ENCODE measurements at regions not wholly inside any gene's neighbourhood (a gene's known extent, or its start where the extent isn't known, plus 50 kb on each side); places are given as distances from the start of the nearest gene placed in this dataset.

DNA sequence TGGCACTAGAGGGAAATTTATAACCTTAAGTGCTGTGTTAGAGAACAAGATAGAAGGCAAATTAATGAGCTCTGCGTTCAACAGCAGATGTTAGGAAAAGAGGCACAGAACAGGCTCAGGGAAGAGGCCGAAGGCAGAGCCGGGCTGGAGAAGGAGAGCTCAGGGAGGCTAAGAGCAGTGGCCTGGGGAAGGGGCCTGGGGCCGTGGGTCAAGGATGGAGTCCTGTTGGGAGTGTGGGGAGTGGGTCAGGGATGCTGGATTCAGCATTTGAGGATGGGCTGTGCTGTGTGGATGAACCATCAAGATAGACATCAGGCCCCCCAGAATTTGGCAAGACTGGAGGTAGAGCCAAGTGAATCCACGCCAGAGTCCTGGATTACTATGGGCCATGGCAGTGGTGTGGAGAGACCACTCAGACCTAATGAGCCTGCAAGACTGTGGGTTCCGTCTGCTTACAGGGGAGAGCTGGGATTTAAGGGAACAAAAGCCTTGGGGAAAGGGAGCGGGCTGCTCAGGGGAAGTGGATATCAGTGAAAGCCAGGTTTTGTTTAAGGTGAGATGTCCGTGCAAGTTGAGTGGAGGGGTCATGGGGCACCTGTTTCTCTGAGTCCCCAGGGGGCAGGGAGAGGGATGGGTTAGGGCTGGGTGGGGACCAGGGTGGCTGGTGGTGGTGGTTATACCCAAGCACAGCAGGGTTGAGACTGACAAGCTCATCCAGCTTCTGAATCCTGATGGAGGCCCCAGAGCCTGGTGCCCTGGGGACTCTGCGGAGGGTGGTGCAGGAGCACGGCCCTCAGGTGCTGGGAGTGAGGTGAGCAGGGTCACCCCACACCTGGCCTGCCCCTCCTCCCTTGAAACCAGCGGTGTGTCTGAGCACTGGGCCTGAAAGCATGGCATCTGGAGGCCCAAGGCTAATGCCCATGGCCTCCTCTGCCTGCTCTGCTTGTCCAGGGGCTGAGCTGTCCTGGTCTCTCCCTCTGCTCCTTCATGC lies 101.7 kb downstream of the BMS1 start:
- TF ChIP-seq, protein P1, sequence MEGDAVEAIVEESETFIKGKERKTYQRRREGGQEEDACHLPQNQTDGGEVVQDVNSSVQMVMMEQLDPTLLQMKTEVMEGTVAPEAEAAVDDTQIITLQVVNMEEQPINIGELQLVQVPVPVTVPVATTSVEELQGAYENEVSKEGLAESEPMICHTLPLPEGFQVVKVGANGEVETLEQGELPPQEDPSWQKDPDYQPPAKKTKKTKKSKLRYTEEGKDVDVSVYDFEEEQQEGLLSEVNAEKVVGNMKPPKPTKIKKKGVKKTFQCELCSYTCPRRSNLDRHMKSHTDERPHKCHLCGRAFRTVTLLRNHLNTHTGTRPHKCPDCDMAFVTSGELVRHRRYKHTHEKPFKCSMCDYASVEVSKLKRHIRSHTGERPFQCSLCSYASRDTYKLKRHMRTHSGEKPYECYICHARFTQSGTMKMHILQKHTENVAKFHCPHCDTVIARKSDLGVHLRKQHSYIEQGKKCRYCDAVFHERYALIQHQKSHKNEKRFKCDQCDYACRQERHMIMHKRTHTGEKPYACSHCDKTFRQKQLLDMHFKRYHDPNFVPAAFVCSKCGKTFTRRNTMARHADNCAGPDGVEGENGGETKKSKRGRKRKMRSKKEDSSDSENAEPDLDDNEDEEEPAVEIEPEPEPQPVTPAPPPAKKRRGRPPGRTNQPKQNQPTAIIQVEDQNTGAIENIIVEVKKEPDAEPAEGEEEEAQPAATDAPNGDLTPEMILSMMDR (IDR thresholded peaks at IDR 0.05), result no peak
- TF ChIP-seq ZFX (IDR thresholded peaks at IDR 0.05; ENCODE audit: borderline replicate concordance), result no peak
- H3K27ac ChIP-seq, result no peak overlapping the region

DNA sequence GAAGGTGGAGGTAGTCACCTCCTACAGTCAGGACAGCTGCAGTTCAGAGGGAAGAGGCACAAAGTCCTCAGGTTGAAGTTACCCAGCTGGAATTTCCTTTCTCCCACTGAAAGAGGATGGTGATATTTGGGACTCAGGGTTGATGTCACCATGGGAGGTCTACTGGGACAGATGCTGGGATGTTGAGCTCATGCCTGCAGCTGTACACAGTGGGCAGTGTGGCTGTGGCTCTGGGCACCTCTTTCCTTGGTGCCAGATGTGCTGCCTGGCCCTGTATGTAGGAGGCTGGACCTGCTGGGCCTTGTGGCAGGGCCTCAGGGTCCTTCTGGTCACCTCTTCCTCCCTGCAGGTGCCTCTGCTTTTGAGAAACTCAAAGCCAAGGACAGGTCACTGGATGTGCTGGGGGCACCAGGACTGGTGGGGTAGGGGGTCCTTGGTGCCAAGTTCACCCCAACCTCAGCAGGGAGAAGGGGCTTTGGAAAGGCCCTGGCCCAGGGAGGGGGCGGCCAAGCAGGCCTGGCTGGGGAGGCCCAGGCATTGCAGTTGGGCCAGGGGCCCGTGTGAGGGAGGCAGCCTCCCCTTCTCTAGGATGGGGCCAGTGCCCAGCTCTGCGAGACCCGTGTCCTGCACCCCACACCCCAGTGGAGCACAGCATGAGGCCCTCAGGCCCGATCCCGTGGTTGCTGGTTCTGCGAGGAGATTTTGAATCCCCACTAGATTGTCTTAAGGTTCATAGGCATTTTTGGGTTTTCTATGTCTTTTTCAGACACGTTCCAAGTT lies 103.1 kb downstream of the BMS1 start:
- H3K27ac ChIP-seq, result no peak overlapping the region
- TF ChIP-seq, protein P1 (IDR thresholded peaks at IDR 0.05), result no peak
- no peak for TF ChIP-seq ZFX (IDR thresholded peaks at IDR 0.05; ENCODE audit: borderline replicate concordance)

DNA sequence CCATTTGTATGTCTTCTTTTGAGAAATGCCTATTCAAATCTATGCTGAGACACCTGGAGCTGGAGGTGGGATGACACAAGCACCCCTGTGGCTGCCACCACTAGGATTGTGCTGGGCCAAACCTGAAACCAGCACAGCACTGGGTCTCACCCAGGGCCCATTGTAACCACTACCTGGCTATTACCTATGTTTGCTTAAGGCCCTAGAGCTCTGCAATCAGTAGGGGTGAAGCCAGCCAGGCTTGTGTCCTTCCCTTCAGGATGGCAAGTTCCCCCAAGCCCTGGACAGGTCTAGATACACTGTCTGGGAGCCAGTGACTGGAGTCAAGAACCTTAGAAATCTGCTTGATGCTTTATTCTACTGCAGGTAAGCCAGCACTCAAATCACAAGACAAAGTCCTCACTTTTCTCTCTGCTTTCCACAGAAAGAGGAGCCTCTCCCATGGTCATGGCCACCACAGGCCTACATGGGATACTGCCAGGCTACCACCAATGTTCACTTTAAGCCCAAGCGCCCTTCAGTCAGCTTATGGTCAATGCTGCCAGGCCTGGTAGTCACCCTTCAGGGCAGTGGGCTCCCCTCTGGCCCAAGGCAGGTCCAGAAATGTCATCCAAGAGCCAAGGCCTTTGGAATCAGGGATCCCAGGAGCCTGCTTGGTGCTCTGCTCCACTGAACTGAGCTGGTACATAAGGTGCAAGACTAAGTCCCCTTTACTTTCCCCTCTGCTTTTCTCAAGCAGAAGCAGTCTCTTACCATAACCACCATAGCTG lies 105.3 kb downstream of the BMS1 start:
- H3K27ac ChIP-seq, result no peak overlapping the region
- TF ChIP-seq ZFX (IDR thresholded peaks at IDR 0.05; ENCODE audit: borderline replicate concordance), result no peak
- TF ChIP-seq, protein P1 (IDR thresholded peaks at IDR 0.05), result no peak

DNA sequence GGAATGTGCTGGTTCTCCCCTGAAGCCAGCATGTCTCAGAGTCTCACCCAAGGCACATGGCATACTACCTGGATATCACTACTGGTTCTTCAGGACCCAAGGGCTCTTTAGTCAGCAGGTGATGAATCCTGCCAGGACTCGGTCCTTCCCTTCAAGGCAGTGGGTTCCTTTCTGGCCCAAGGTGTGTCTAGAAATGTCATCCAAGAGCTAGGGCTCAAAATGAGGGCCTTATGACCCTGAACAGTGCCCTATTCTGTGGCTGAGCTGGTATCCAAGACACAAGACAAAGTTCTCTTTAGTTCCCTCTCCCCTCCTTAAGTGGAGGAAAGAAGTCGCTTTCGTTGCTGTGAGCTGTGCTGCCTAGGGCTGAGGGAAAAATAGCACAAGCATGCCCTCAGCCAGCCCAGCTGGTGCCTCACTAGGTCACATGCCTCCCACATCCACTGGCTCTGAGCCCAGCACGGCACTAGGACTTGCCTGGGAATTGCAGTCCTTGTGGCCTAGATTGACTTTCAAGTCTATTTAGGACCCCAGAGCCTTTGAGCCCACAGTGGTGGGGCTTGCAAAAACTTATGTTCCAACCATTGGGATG lies 106.0 kb downstream of the BMS1 start:
- no peak overlapping the region for H3K27ac ChIP-seq
- no peak for TF ChIP-seq ZFX (IDR thresholded peaks at IDR 0.05; ENCODE audit: borderline replicate concordance)
- TF ChIP-seq, protein P1 (IDR thresholded peaks at IDR 0.05), result no peak

DNA sequence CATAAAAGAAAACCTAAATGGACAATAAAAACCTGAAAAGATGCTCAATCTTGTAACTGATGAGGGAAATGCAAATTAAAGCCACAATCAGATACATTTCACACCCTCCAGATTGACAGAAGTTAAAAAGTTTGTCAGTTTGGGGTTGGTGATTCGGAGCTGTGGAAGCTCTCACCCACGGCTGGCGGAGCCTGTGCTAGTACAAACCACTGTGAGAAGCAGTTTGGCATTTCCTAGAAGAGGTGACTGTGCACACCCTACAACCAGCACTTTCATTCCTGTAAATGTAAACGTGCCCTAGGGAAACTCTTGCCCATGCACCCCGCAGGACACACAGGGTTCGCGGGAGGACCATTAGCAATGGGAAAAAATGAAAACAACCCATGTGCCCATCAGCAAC lies 114.1 kb downstream of the BMS1 start:
- TF ChIP-seq ZFX (IDR thresholded peaks at IDR 0.05; ENCODE audit: borderline replicate concordance), result no peak
- TF ChIP-seq, protein P1 (IDR thresholded peaks at IDR 0.05), result no peak
- H3K27ac ChIP-seq, result no peak overlapping the region

DNA sequence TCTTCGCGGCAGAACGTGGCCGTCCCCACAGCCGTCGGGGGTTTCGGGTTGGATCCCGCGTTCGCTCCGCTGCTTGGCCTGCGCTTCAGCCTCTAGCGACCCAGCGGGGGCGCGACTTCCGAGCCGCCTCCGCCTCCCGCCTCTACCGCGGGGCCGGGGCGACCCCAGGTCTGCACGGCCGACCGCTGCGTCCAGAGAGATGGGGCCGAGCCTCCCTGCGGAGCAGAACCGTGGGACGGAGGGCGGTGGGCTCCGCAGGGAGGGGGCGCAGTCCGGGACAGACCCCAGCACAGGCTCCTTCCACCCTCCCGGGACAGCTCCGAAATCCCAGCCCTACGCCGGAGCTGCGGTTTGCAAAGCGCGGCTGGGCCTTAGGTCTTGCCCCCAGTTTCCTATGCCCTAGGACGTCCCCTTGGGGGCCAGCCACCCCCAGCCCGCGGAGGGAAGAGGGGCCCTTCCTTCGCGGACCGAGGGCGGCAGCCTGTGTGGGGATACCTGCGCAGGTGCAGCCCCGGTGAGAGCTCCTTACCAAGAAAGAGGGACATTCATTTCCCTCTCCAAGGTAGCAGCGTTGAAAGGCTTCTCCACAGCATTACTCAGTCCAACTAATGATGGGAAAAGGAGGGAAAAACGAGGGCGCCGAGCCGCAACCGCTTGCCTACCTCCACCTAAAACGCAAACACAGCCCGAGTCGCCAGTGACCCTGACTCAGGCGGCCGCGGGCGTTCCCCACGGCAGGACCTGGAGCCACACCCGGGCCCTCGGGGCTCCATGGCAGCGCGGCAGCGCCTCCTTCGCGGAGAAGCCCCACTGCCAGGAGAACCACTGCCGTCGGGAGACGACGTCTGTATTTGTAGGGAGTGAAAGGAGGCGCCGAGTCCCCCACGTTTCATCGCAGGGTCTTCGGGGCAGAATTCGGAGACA lies 115.7 kb downstream of the BMS1 start:
- no peak overlapping the region for H3K27ac ChIP-seq

More for the DNA sequence above, 115.7 kb downstream of the BMS1 start:
- TF ChIP-seq, protein P1 (IDR thresholded peaks at IDR 0.05), result no peak
- TF ChIP-seq ZFX (IDR thresholded peaks at IDR 0.05; ENCODE audit: borderline replicate concordance), result no peak
